Common myeloid progenitor, CD34-positive (primary cell): ENCODE measurements at regions not wholly inside any gene's neighbourhood (a gene's known extent, or its start where the extent isn't known, plus 50 kb on each side); places are given as distances from the start of the nearest gene placed in this dataset.
"Not testable (repeated sequence)": the region's sequence is repeated elsewhere in the genome, so short reads cannot be mapped to it uniquely, and the experiment has no call there.

Experiments used
- CTCF ChIA-PET: fragments of 350-600 bp; sonication (Branson Sonifier 250); formaldehyde crosslinking; loops from one replicate; lab custom pipeline; 2021; ENCODE audit warnings: antibody characterized with exemption; lab: Charles Lee
- POLR2A ChIA-PET: fragments of 350-600 bp; sonication (Branson Sonifier 250); formaldehyde crosslinking; loops from one replicate; lab custom pipeline; 2021; ENCODE audit warnings: antibody characterized with exemption; lab: Charles Lee
- DNase-seq, 3 donors: peaks; one replicate each; pipeline versions ENCODE4 v3.0.0 to v3.0.0-alpha.2; 2013
- H3K27ac ChIP-seq, 2 experiments: 1 replicate in 1 of 2; 2 replicates in 1 of 2; pipeline ENCODE4 v1.7.0; 2013; ENCODE audit warnings: inconsistent platforms in 2 of 2, low read length in 2 of 2, mild to moderate bottlenecking in 2 of 2, low read depth in 1 of 2, moderate library complexity in 1 of 2; ENCODE audit not compliant: severe bottlenecking in 2 of 2, insufficient read depth in 1 of 2, poor library complexity in 1 of 2
- H3K27me3 ChIP-seq, 5 experiments: replicated peaks in 2 of 5; 1 replicate in 3 of 5; 2 replicates in 2 of 5; pipeline versions ENCODE4 v1.6.1 to v1.7.0; 2013; ENCODE audit warnings: low read length in 4 of 5, mild to moderate bottlenecking in 2 of 5, moderate library complexity in 2 of 5, inconsistent platforms in 1 of 5; ENCODE audit not compliant: insufficient read depth in 5 of 5, control insufficient read depth in 4 of 5
- H3K36me3 ChIP-seq, 4 experiments: 1 replicate in 2 of 4; 2 replicates in 2 of 4; pipeline versions ENCODE4 v1.6.1 to v1.7.0; 2013; ENCODE audit warnings: low read length in 3 of 4, control low read depth in 1 of 4, mild to moderate bottlenecking in 1 of 4; ENCODE audit not compliant: control insufficient read depth in 4 of 4, insufficient read depth in 4 of 4
- H3K4me1 ChIP-seq, 4 experiments: 1 replicate in 3 of 4; 2 replicates in 1 of 4; pipeline versions ENCODE4 v1.6.1 to v1.7.1; 2013; ENCODE audit warnings: low read length in 3 of 4, mild to moderate bottlenecking in 3 of 4, control low read depth in 1 of 4, inconsistent platforms in 1 of 4, moderate library complexity in 1 of 4; ENCODE audit not compliant: control insufficient read depth in 4 of 4, insufficient read depth in 4 of 4; ENCODE audit errors: control extremely low read depth in 1 of 4
- H3K4me3 ChIP-seq, 7 experiments: 1 replicate in 4 of 7; 2 replicates in 3 of 7; pipeline versions ENCODE4 v1.5.1 to v1.7.0; 2013; ENCODE audit warnings: mild to moderate bottlenecking in 7 of 7, low read length in 6 of 7, moderate library complexity in 6 of 7, inconsistent platforms in 2 of 7, low read depth in 2 of 7, control low read depth in 1 of 7; ENCODE audit not compliant: insufficient read depth in 4 of 7, control insufficient read depth in 1 of 7; ENCODE audit errors: extremely low read depth in 1 of 7
- H3K9me3 ChIP-seq, 5 experiments: 1 replicate in 4 of 5; 2 replicates in 1 of 5; pipeline versions ENCODE4 v1.6.1 to v1.7.1; 2013; ENCODE audit warnings: low read length in 4 of 5, mild to moderate bottlenecking in 2 of 5, inconsistent platforms in 1 of 5, low read depth in 1 of 5, moderate library complexity in 1 of 5; ENCODE audit not compliant: control insufficient read depth in 4 of 5, insufficient read depth in 2 of 5; ENCODE audit errors: control extremely low read depth in 1 of 5
- WGBS: methylation state at CpG from one replicate; pipeline ENCODE4 v1.1.5; 2013; ENCODE audit not compliant: insufficient coverage; 5-methylcytosine and 5-hydroxymethylcytosine counted together

- POLR2A ChIA-PET: no interaction called here
- Histone ChIP-seq H3K9me3 (peaks cover 0 to 6% (median 0%) of the 10 kb centered on the region in 5 experiments), H3K36me3 (no peaks in the 10 kb centered on the region), H3K4me1 (no peaks in the 10 kb centered on the region), H3K27me3 (no peaks in the 10 kb centered on the region), H3K27ac (no peak overlapping the region), H3K4me3 (no peak overlapping the region)
- CTCF ChIA-PET: no interaction called here
- WGBS: no CpG with 5 or more reads among the region's 1 CpG
- DNase-seq: no peak
Measured at GRCh38 chr17:13851889-13852288, 217.4 kb upstream of the COX10 start.

DNA sequence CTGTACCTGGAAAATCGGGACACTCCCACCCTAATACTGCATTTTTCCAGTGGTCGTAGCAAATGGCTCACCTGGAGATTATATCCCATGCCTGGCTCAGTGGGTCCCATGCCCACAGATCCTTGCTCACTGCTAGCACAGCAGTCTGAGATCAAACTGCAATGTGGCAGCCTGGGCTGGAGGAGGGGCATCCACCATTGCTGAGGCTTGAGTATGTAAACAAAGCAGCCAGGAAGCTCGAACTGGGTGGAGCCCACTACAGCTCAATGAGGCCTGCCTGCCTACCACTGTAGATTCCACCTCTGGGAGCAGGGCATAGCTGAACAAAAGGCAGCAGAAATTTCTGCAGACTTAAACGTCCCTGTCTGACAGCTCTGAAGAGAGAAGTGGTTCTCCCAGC, 213.6 kb upstream of the COX10 start:
- H3K4me3 ChIP-seq, DNase-seq, H3K4me1 ChIP-seq, H3K9me3 ChIP-seq, POLR2A ChIA-PET, CTCF ChIA-PET, H3K36me3 ChIP-seq, H3K27me3 ChIP-seq, H3K27ac ChIP-seq: not testable (repeated sequence)
- WGBS: 100% methylated on average over 4 of the region's 4 CpGs

DNA sequence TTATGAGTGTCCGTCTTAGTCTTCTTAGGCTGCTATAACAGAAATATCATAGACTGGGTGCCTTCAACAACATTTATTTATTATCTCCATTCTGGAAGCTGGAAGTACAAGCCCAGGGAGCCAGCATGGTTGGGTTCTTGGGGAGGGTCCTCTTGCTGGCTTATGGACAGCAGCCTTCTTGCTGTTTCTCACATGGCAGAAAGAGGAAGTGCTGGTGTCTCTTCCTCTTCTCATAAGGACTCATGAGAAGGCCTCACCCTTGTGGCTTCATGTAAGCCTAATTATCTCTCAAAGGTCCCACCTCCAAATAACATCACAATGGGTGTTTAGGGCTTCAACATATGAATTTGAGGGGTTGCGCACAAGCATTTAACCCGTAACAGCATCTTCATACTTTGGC, 207.0 kb upstream of the COX10 start:
- Histone ChIP-seq H3K4me1 (peaks cover 0 to 16% (median 6%) of the 10 kb centered on the region in 4 experiments), H3K27ac (no peak overlapping the region), H3K9me3 (peaks cover 0 to 1% (median 0%) of the 10 kb centered on the region in 5 experiments), H3K36me3 (no peaks in the 10 kb centered on the region), H3K4me3 (no peak overlapping the region), H3K27me3 (no peaks in the 10 kb centered on the region)
- peak in 2 of 3 donors; percentile 29 to 56 for DNase-seq
- ChIA-PET POLR2A (no interaction called here), CTCF (no interaction called here)
- 86% methylated on average over 2 of the region's 3 CpGs for WGBS

GRCh38 chr17:13863436-13863835, 205.9 kb upstream of the COX10 start:
- CTCF ChIA-PET: interaction anchor here (0.6 to 0.8 kb wide), 2 partner anchors 12 to 42 kb away, joined by 3 read pairs; no protein-coding TSS in a partner anchor
- WGBS: 92% methylated on average over 2 of the region's 3 CpGs
- POLR2A ChIA-PET: no interaction called here

GRCh38 chr17:13864521-13864920, 204.8 kb upstream of the COX10 start:
- DNase-seq: peak; percentile 17 to 83 (median 68)
- CTCF ChIA-PET: no interaction called here

More at GRCh38 chr17:13863436-13863835, 205.9 kb upstream of the COX10 start:
- no peak overlapping the region for H3K4me3 ChIP-seq
- H3K36me3 ChIP-seq: no peaks in the 10 kb centered on the region
- H3K9me3 ChIP-seq: peaks cover 0 to 4% (median 0%) of the 10 kb centered on the region in 5 experiments
- no peaks in the 10 kb centered on the region for H3K27me3 ChIP-seq
- no peak overlapping the region for H3K27ac ChIP-seq
- DNase-seq: no peak
- peaks cover 0 to 16% (median 6%) of the 10 kb centered on the region in 4 experiments for H3K4me1 ChIP-seq

GRCh38 chr17:13865650-13866049, 203.7 kb upstream of the COX10 start:
- Histone ChIP-seq H3K36me3 (no peaks in the 10 kb centered on the region), H3K27ac (no peak overlapping the region), H3K27me3 (no peaks in the 10 kb centered on the region), H3K9me3 (peaks cover 0 to 4% (median 0%) of the 10 kb centered on the region in 5 experiments), H3K4me1 (peaks cover 0 to 16% (median 6%) of the 10 kb centered on the region in 4 experiments), H3K4me3 (no peak overlapping the region)
- POLR2A ChIA-PET: no interaction called here
- DNase-seq: peak in 2 of 3 donors; percentile 7 to 43
- CTCF ChIA-PET: no interaction called here
- 44% methylated on average over 1 of the region's 2 CpGs for WGBS

More at GRCh38 chr17:13864521-13864920, 204.8 kb upstream of the COX10 start:
- Histone ChIP-seq H3K27me3 (no peaks in the 10 kb centered on the region), H3K27ac (no peak overlapping the region), H3K9me3 (peaks cover 0 to 4% (median 0%) of the 10 kb centered on the region in 5 experiments), H3K36me3 (no peaks in the 10 kb centered on the region), H3K4me3 (no peak overlapping the region), H3K4me1 (peaks cover 0 to 16% (median 6%) of the 10 kb centered on the region in 4 experiments)
- POLR2A ChIA-PET: no interaction called here
- 42% methylated on average over 3 of the region's 3 CpGs for WGBS

- Histone ChIP-seq H3K36me3 (no peaks in the 10 kb centered on the region), H3K27ac (no peak overlapping the region), H3K4me3 (no peak overlapping the region), H3K27me3 (no peaks in the 10 kb centered on the region), H3K4me1 (peaks cover 0 to 11% (median 3%) of the 10 kb centered on the region in 4 experiments), H3K9me3 (peaks cover 0 to 4% (median 0%) of the 10 kb centered on the region in 5 experiments)
- DNase-seq: no peak
- CTCF ChIA-PET: no interaction called here
- 92% methylated on average over 9 of the region's 9 CpGs for WGBS
- POLR2A ChIA-PET: no interaction called here
Measured at GRCh38 chr17:13869331-13869940, 199.9 kb upstream of the COX10 start.
